Left lobe of liver (tissue), 2 donors: ENCODE measurements at regions not wholly inside any gene's neighbourhood (a gene's known extent, or its start where the extent isn't known, plus 50 kb on each side); places are given as distances from the start of the nearest gene placed in this dataset.

Source experiments
- ATAC-seq: fragments of 200-7000 bp; cut with Tn5 transposase; one replicate; pipeline ENCODE4 v1.9.1; 2020; ENCODE audit warnings: mild to moderate bottlenecking, moderate library complexity
- DNase-seq: peaks from one replicate; pipeline ENCODE4 v3.0.0-alpha.2; 2020; ENCODE audit warnings: low spot score
- donor health status: DM: no; HTN: no; CAD: no; lungs with moderate emphysema.
- donor health status: DM: no; HTN: yes; CAD: no.

DNA sequence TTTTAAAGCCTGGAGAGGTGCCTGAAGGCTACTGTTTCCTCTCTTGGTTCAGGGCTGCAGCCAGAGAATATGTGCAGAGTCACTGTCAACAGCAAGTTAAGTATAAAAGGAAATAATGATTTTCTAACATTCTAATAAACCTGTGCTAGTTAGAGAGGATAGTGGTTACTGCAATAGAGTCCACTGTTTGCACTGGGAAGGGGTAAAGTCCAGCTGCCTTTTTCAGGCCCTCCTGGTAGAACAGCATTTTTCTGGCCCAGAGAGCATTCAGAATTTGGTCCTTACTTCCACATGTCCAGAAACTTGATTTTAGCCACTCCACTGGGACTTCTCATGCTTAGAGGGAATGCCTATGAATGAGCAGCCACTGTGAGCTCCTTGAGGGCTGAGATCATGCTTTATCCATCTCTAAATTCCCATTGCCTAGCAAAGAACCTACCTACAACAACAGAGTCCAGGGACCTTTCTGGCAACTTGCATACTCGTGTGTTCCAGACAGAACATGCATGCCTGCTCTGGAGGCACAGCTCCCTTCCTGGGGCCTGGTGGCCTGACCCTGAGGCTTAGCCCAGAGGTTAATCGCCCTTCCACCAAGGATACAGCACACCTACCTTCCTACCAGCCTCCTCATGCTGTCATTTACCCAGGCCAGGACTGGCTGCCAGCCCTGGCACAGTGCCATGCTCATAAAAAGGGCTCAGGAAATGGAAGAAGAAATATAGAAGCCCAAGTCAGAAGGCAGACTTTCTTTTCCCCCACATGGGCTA, 50.3 kb upstream of the ATP13A3 start:
- DNase-seq (peak; percentile 82), ATAC-seq (peak; percentile 84)
